HepG2 (cell line): ENCODE measurements at regions not wholly inside any gene's neighbourhood (a gene's known extent, or its start where the extent isn't known, plus 50 kb on each side); places are given as distances from the start of the nearest gene placed in this dataset.

ENCODE experiments used
- ATAC-seq: fragments of 200-7000 bp; cut with Tn5 transposase; 3 replicates; pipeline ENCODE4 v1.9.1; 2020; ENCODE audit warnings: mild to moderate bottlenecking, moderate library complexity
- BruUV-seq: library from RNA; stranded (reverse); fragments of 400-500 nt; replicated peaks from 2 replicates; lab custom pipeline; 2021; lab: Mats Ljungman, UMichigan
- CTCF ChIA-PET: fragments of 300-600 bp; formaldehyde crosslinking; extraction: SDS; loops from one replicate; lab custom pipeline; 2021; ENCODE audit warnings: low total read pairs, inconsistent platforms, low intra/inter-chr PET ratio; lab: Yijun Ruan, JAX
- POLR2A ChIA-PET: fragments of 350-600 bp; sonication (Branson Sonifier 250); formaldehyde crosslinking; loops from one replicate; lab custom pipeline; 2020; ENCODE audit warnings: antibody characterized with exemption, inconsistent platforms; lab: Yijun Ruan, JAX
- DNase-seq: peaks from one replicate; pipeline ENCODE4 v3.0.0-alpha.2; 2015; ENCODE audit warnings: low spot score
- FAIRE-seq: peaks from 3 replicates; lab custom pipeline; 2011; peaks lifted over from hg19 to GRCh38; lab: Jason Lieb, UNC
- H2AFZ ChIP-seq: one replicate; pipeline ENCODE4 v1.6.1; 2011; ENCODE audit warnings: low read length, inconsistent platforms
- H3K27ac ChIP-seq: fragments of 300-600 bp; 3 replicates; pipeline ENCODE4 v1.8.0; 2011; ENCODE audit warnings: mixed run types, mild to moderate bottlenecking, mixed read lengths, low read length, inconsistent platforms; ENCODE audit not compliant: insufficient read depth; ENCODE audit errors: extremely low read length
- H3K27me3 ChIP-seq, 2 experiments: fragments of 200-600 bp in 1 of 2; 2 replicates in 1 of 2; 3 replicates in 1 of 2; pipeline versions ENCODE4 v1.6.0 to v1.8.0; 2011; ENCODE audit warnings: low read length in 2 of 2, mild to moderate bottlenecking in 2 of 2, moderate library complexity in 2 of 2, inconsistent platforms in 1 of 2; ENCODE audit not compliant: insufficient read depth in 2 of 2, control insufficient read depth in 1 of 2
- H3K36me3 ChIP-seq, 2 experiments: fragments of 200-600 bp in 1 of 2; replicated peaks in 1 of 2; 2 replicates in 1 of 2; 3 replicates in 1 of 2; pipeline versions ENCODE4 v1.5.1 to v1.8.0; 2011; ENCODE audit warnings: low read length in 2 of 2, inconsistent platforms in 1 of 2; ENCODE audit not compliant: insufficient read depth in 2 of 2, control insufficient read depth in 1 of 2
- H3K4me1 ChIP-seq: 2 replicates; pipeline ENCODE4 v1.5.1; 2012; ENCODE audit warnings: low read length, inconsistent platforms; ENCODE audit not compliant: insufficient read depth
- H3K4me2 ChIP-seq: 2 replicates; pipeline ENCODE4 v1.6.0; 2011; ENCODE audit warnings: low read depth, low read length, inconsistent platforms
- H3K4me3 ChIP-seq, 3 experiments: fragments of 200-600 bp in 1 of 3; sonication (generic), shearing (Covaris generic) in 1 of 3; replicated peaks in 1 of 3; 2 replicates each; pipeline ENCODE4 v1.5.1; 2011 to 2016; ENCODE audit warnings: low read length in 3 of 3, inconsistent platforms in 2 of 3, low read depth in 2 of 3, mild to moderate bottlenecking in 2 of 3, control low read depth in 1 of 3, mixed read lengths in 1 of 3; ENCODE audit not compliant: insufficient read depth in 1 of 3
- H3K79me2 ChIP-seq: one replicate; pipeline ENCODE4 v1.6.1; 2011; ENCODE audit warnings: low read length, inconsistent platforms; ENCODE audit not compliant: insufficient read depth
- H3K9ac ChIP-seq: 2 replicates; pipeline ENCODE4 v1.6.0; 2011; ENCODE audit warnings: mild to moderate bottlenecking, low read depth, low read length, inconsistent platforms; ENCODE audit not compliant: insufficient read depth
- H3K9me3 ChIP-seq: 2 replicates; pipeline ENCODE4 v1.5.1; 2012; ENCODE audit warnings: mild to moderate bottlenecking, low read length
- H4K20me1 ChIP-seq: 2 replicates; pipeline ENCODE4 v1.6.0; 2011; ENCODE audit warnings: inconsistent platforms, mild to moderate bottlenecking, low read length, moderate library complexity; ENCODE audit not compliant: insufficient read depth
- ATF7 ChIP-seq, 2 experiments: fragments of 450-650 bp in 1 of 2; sonication (generic) in 1 of 2; formaldehyde crosslinking in 1 of 2; IDR thresholded peaks; 2 replicates each; pipeline versions ENCODE4 v1.4.0 to v1.6.1; 2016 to 2020; ENCODE audit warnings: antibody characterized with exemption in 1 of 2, mild to moderate bottlenecking in 1 of 2, missing genetic modification reagents in 1 of 2
- EP300 ChIP-seq, 3 experiments: sonication (generic) in 1 of 3; formaldehyde crosslinking in 1 of 3; IDR thresholded peaks; 2 replicates each; pipeline versions ENCODE4 v1.5.1 to v1.6.1; 2011 to 2020; ENCODE audit warnings: low read depth in 2 of 3, low read length in 2 of 3, borderline replicate concordance in 1 of 3, improper control_type of control experiment in 1 of 3, mild to moderate bottlenecking in 1 of 3, missing genetic modification reagents in 1 of 3, moderate library complexity in 1 of 3
- ETV5 ChIP-seq: IDR thresholded peaks from 2 replicates; pipeline ENCODE4 v1.6.1; 2018; ENCODE audit warnings: missing biosample characterization, missing genetic modification reagents, inconsistent platforms, borderline replicate concordance
- GMEB1 ChIP-seq: sonication (generic); formaldehyde crosslinking; IDR thresholded peaks from 2 replicates; pipeline ENCODE4 v1.5.1; 2020; ENCODE audit warnings: missing genetic modification reagents, mild to moderate bottlenecking, borderline replicate concordance
- JUN ChIP-seq: sonication (generic); formaldehyde crosslinking; IDR thresholded peaks from 2 replicates; pipeline ENCODE4 v1.4.0; 2020; ENCODE audit warnings: mild to moderate bottlenecking, missing genetic modification reagents
- MIER3 ChIP-seq: IDR thresholded peaks from 2 replicates; pipeline ENCODE4 v1.6.1; 2016; ENCODE audit warnings: missing compliant biosample characterization, borderline replicate concordance
- NCOR1 ChIP-seq: fragments of 200-600 bp; sonication (generic); IDR thresholded peaks from 2 replicates; pipeline ENCODE4 v1.7.0; 2017; ENCODE audit warnings: antibody characterized with exemption, low read length, borderline replicate concordance
- PTBP1 ChIP-seq: fragments of 200-400 bp; formaldehyde crosslinking; IDR thresholded peaks from 2 replicates; pipeline ENCODE4 v1.6.1; 2018; ENCODE audit warnings: low read length, low read depth; ENCODE audit not compliant: poor library complexity, severe bottlenecking
- SP4 ChIP-seq: sonication (generic); formaldehyde crosslinking; IDR thresholded peaks from 2 replicates; pipeline ENCODE4 v1.8.1; 2023; ENCODE audit warnings: mild to moderate bottlenecking, missing genetic modification reagents
- SRSF4 ChIP-seq: fragments of 200-400 bp; formaldehyde crosslinking; IDR thresholded peaks from one replicate; pipeline ENCODE4 v1.6.1; 2018; ENCODE audit warnings: mild to moderate bottlenecking, low read depth, low read length, moderate library complexity; ENCODE audit not compliant: poor library complexity, severe bottlenecking
- TBX3 ChIP-seq: fragments of 450-650 bp; IDR thresholded peaks from 2 replicates; pipeline ENCODE4 v1.6.1; 2017; ENCODE audit warnings: antibody characterized with exemption, mild to moderate bottlenecking, inconsistent platforms, borderline replicate concordance
- TEAD3 ChIP-seq: optimal IDR thresholded peaks from 2 replicates; pipeline ENCODE3; 2016; ENCODE audit warnings: borderline replicate concordance
- ZBTB42 ChIP-seq: sonication (generic); formaldehyde crosslinking; IDR thresholded peaks from 2 replicates; pipeline ENCODE4 v1.5.0; 2020; ENCODE audit warnings: mild to moderate bottlenecking, missing genetic modification reagents
- ZEB1 ChIP-seq: IDR thresholded peaks from 2 replicates; pipeline ENCODE4 v1.6.1; 2012; ENCODE audit warnings: mild to moderate bottlenecking, low read depth, inconsistent platforms; ENCODE audit not compliant: insufficient replicate concordance
- ZNF263 ChIP-seq: sonication (generic); formaldehyde crosslinking; IDR thresholded peaks from 2 replicates; pipeline ENCODE4 v1.4.0; 2020; ENCODE audit warnings: missing genetic modification reagents
- ZNF432 ChIP-seq: sonication (generic); formaldehyde crosslinking; IDR thresholded peaks from 2 replicates; pipeline ENCODE4 v1.5.0; 2020; ENCODE audit warnings: missing genetic modification reagents, mild to moderate bottlenecking, borderline replicate concordance
- ZNF446 ChIP-seq: sonication (generic); formaldehyde crosslinking; IDR thresholded peaks from 2 replicates; pipeline ENCODE4 v1.5.0; 2020; ENCODE audit warnings: mild to moderate bottlenecking, missing genetic modification reagents
- ZNF547 ChIP-seq: sonication (generic); formaldehyde crosslinking; IDR thresholded peaks from 2 replicates; pipeline ENCODE4 v1.5.1; 2020; ENCODE audit warnings: mild to moderate bottlenecking, missing genetic modification reagents
- ZNF558 ChIP-seq: sonication (generic); formaldehyde crosslinking; IDR thresholded peaks from 2 replicates; pipeline ENCODE4 v1.9.0; 2022; ENCODE audit warnings: mild to moderate bottlenecking, missing genetic modification reagents, borderline replicate concordance
- ZNF652 ChIP-seq: IDR thresholded peaks from 2 replicates; pipeline ENCODE4 v1.6.1; 2016; ENCODE audit warnings: low read depth, borderline replicate concordance
- WGBS: methylation state at CpG from one replicate; pipeline ENCODE4 v1.1.6; 2017; ENCODE audit warnings: low lambda C conversion rate; 5-methylcytosine and 5-hydroxymethylcytosine counted together
- in situ Hi-C: cut with HindIII; loops from 2 replicates; pipeline ENCODE4 v1.10.0; 2017; ENCODE audit warnings: low pct_unique_long_range_greater_than_20kb; ENCODE audit not compliant: extremely low pct_ligation_motif_present
- intact Hi-C: fragments of 100-400 bp; cut with micrococcal nuclease; formaldehyde crosslinking; loops from one replicate; pipeline ENCODE4 v1.10.0; 2022; ENCODE audit not compliant: unreplicated experiment

DNA sequence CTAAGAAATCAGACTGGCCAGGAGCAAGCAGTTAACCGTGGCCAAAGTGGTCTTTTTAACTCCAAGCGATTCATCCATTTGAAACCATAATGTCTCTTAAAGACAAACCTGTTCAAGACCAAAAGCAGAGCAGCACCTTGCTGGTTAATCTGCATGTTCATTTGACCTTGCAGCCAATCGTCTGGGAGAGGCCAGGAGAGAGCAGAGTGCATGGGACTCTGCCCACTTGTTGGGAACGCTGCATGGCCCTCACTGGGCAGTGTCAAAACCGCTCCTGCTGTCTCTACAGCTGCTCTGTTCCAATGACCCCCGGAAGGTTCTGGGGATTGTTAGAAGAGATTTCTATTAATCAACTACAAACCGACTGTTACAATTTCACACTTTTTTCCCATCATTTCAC is 79.6 kb downstream of the OLIG3 start (continued):
- TF ChIP-seq ZNF652 (CRISPR knock-in tag) (peak; percentile 57; the same call in 1 of the 2 replicates), MIER3 (CRISPR knock-in tag) (no peak), SRSF4 (no peak), ZBTB42 (CRISPR knock-in tag) (no peak), SP4 (no peak), JUN (CRISPR knock-in tag) (no peak)
- TF ChIP-seq, all 625 proteins: peak for 4

DNA sequence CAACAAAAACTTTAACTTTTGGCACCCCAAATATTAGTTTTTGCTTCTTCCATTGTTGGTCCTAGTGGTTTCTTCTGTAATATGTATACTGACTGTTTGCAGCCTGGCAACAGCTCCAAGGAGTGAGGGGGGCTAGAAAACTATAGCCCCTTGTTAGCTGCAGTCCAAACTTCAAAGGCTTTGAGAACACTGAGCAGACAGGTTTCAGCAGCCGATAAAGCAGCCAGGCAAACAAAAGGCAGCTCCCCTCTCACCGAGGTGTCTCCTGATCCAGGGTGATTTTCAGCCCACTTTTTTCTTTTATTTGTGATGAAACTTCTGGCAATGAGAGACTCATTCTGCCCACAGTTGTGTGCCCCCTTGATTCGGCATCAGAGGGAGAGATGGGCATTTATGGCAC is 80.7 kb downstream of the OLIG3 start:
- ChIA-PET POLR2A (no interaction called here), CTCF (no interaction called here)
- DNase-seq (peak; percentile 82), FAIRE-seq (peak; percentile 30), ATAC-seq (peak; percentile 50; the same call in 2 of the 3 replicates)
- Histone ChIP-seq H3K4me1 (peaks cover 42% of the 10 kb centered on the region), H2AFZ (no peak overlapping the region), H3K4me2 (peak overlapping the region; percentile 33; the same call in 1 of the 2 replicates), H3K4me3 (no peak overlapping the region), H3K79me2 (no peaks in the 10 kb centered on the region), H3K27me3 (no peaks in the 10 kb centered on the region), H3K36me3 (no peaks in the 10 kb centered on the region), H4K20me1 (no peaks in the 10 kb centered on the region), H3K9ac (0 out of 2 replicates have a peak overlapping the region, but pooled peaks have one; percentile 4), H3K27ac (no peak overlapping the region), H3K9me3 (no peaks in the 10 kb centered on the region)
- in situ Hi-C loops: no loop called here
- WGBS: 4% methylated on average over 3 of the region's 3 CpGs
- intact Hi-C loops: loop anchor here (5.0 kb wide), 1 partner anchor 61 kb away; no protein-coding TSS in a partner anchor
- BruUV-seq: no TSS peak
- TF ChIP-seq JUN (CRISPR knock-in tag) (no peak), GMEB1 (CRISPR knock-in tag) (no peak), ZEB1 (no peak), TEAD3 (CRISPR knock-in tag) (no peak), ETV5 (no peak), ZNF547 (CRISPR knock-in tag) (no peak), ZNF432 (CRISPR knock-in tag) (no peak), EP300 (IDR thresholded peaks at IDR 0.05; ENCODE audit: low read depth in 2 of 2, low read length in 2 of 2) (peak in 1 of 2 experiments; percentile 51; a peak in 1 of 4 replicates), EP300 (CRISPR knock-in tag; IDR thresholded peaks at IDR 0.05; ENCODE audit: borderline replicate concordance) (no peak), PTBP1 (no peak), NCOR1 (peak; percentile 36; the same call in 1 of the 2 replicates), ZNF263 (CRISPR knock-in tag) (no peak), ZNF446 (CRISPR knock-in tag) (no peak), ZNF558 (CRISPR knock-in tag) (no peak), TBX3 (no peak), ATF7 (IDR thresholded peaks at IDR 0.05) (no peak), ATF7 (CRISPR knock-in tag; IDR thresholded peaks at IDR 0.05) (no peak), ZNF652 (CRISPR knock-in tag) (no peak)
